NT2/D1 (cell line): ENCODE measurements at regions not wholly inside any gene's neighbourhood (a gene's known extent, or its start where the extent isn't known, plus 50 kb on each side); places are given as distances from the start of the nearest gene placed in this dataset.

Source experiments
- SUZ12 ChIP-seq: IDR thresholded peaks from 2 replicates; pipeline ENCODE4 v1.6.1; 2011; ENCODE audit not compliant: insufficient read length, insufficient read depth; ENCODE audit errors: extremely low read depth
- YY1 ChIP-seq: IDR thresholded peaks from 2 replicates; pipeline ENCODE4 v1.6.1; 2011; ENCODE audit not compliant: insufficient read length, insufficient read depth
- ZNF274 ChIP-seq: IDR thresholded peaks from 2 replicates; pipeline ENCODE4 v1.6.1; 2011; ENCODE audit warnings: mild to moderate bottlenecking, low read depth, low read length

- TF ChIP-seq ZNF274: no peak
- no peak for TF ChIP-seq YY1
- no peak for TF ChIP-seq SUZ12
These were observed 242.0 kb upstream of the ACTRT1 start for GRCh38 chrX:128294198-128294597.
